ENCODE measurements at regions not wholly inside any gene's neighbourhood (a gene's known extent, or its start where the extent isn't known, plus 50 kb on each side); places are given as distances from the start of the nearest gene placed in this dataset.
"Not testable (repeated sequence)": the region's sequence is repeated elsewhere in the genome, so short reads cannot be mapped to it uniquely, and the experiment has no call there.

- Mint-ChIP-seq H3K4me1 (ENCODE audit: low read depth) (no peaks in the 10 kb centered on the region), H3K4me3 (no peak overlapping the region), H3K9me3 (ENCODE audit: insufficient read depth) (no peaks in the 10 kb centered on the region), H3K27me3 (ENCODE audit: low read depth) (peaks cover 6% of the 10 kb centered on the region), H3K36me3 (ENCODE audit: low read depth) (no peaks in the 10 kb centered on the region), H3K27ac (no peak overlapping the region)
- CTCF ChIA-PET, result interaction anchor here (2.3 to 3.0 kb wide), 2 partner anchors 119 to 128 kb away, joined by 10 to 25 read pairs; no protein-coding TSS in a partner anchor
- ATAC-seq (no peak), DNase-seq (no peak)
- POLR2A ChIA-PET, result no interaction called here
Observed at GRCh38 chr2:131801210-131801744, 273.6 kb downstream of the CCDC74A start.

- H3K27me3 Mint-ChIP-seq (ENCODE audit: low read depth); H3K27ac Mint-ChIP-seq; H3K4me1 Mint-ChIP-seq (ENCODE audit: low read depth); H3K9me3 Mint-ChIP-seq (ENCODE audit: insufficient read depth); POLR2A ChIA-PET; H3K36me3 Mint-ChIP-seq (ENCODE audit: low read depth): not testable (repeated sequence)
- CTCF ChIA-PET, result interaction anchor here (2.3 to 3.0 kb wide), 2 partner anchors 119 to 129 kb away, joined by 10 to 25 read pairs; no protein-coding TSS in a partner anchor
- ATAC-seq (peak; percentile 98), DNase-seq (peak; percentile 79)
- peak overlapping the region; percentile 63 for H3K4me3 Mint-ChIP-seq
Observed at GRCh38 chr2:131801745-131802350, 274.2 kb downstream of the CCDC74A start.

GRCh38 chr2:131802351-131802836 is 274.7 kb downstream of the CCDC74A start:
- H3K4me1 Mint-ChIP-seq (ENCODE audit: low read depth); H3K27ac Mint-ChIP-seq; H3K27me3 Mint-ChIP-seq (ENCODE audit: low read depth); H3K9me3 Mint-ChIP-seq (ENCODE audit: insufficient read depth); POLR2A ChIA-PET; H3K36me3 Mint-ChIP-seq (ENCODE audit: low read depth): not testable (repeated sequence)
- peak overlapping the region; percentile 63 for H3K4me3 Mint-ChIP-seq
- peak; percentile 57 for DNase-seq
- ATAC-seq, result peak; percentile 81
- CTCF ChIA-PET, result interaction anchor here (0.7 to 3.0 kb wide), 3 partner anchors 120 to 389 kb away, joined by 3 to 25 read pairs (median 10); no protein-coding TSS in a partner anchor

- H3K9me3 Mint-ChIP-seq (ENCODE audit: insufficient read depth); H3K27ac Mint-ChIP-seq; H3K36me3 Mint-ChIP-seq (ENCODE audit: low read depth); ATAC-seq; DNase-seq; H3K4me1 Mint-ChIP-seq (ENCODE audit: low read depth); POLR2A ChIA-PET; H3K4me3 Mint-ChIP-seq: not testable (repeated sequence)
- peaks cover 11% of the 10 kb centered on the region for H3K27me3 Mint-ChIP-seq (ENCODE audit: low read depth)
- CTCF ChIA-PET, result interaction anchor here (0.7 to 3.0 kb wide), 3 partner anchors 121 to 390 kb away, joined by 3 to 25 read pairs (median 10); no protein-coding TSS in a partner anchor
Observed at GRCh38 chr2:131803237-131803636, 275.5 kb downstream of the CCDC74A start.

DNA sequence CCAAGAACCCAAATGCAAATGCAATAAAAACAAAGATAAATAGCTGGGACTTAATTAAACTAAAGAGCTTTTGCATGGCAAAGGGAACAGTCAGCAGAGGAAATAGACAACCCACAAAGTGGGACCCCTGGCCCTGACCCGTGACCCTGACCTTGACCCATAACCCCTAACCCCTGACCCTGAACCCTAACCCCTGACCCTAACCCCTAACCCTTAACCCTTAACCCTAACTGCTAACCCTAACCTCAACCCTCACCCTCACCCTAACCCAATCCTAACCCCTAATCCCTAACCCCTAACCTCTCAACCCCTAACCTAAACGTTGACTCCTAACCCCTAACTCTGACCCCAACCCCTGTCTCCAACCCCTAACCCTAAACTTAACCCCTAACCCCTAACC is 284.9 kb downstream of the CCDC74A start:
- peaks cover 19% of the 10 kb centered on the region for H3K27me3 Mint-ChIP-seq (ENCODE audit: low read depth)
- ATAC-seq; DNase-seq; H3K4me3 Mint-ChIP-seq; H3K9me3 Mint-ChIP-seq (ENCODE audit: insufficient read depth); POLR2A ChIA-PET; H3K36me3 Mint-ChIP-seq (ENCODE audit: low read depth); H3K4me1 Mint-ChIP-seq (ENCODE audit: low read depth); H3K27ac Mint-ChIP-seq; CTCF ChIA-PET: not testable (repeated sequence)

DNA sequence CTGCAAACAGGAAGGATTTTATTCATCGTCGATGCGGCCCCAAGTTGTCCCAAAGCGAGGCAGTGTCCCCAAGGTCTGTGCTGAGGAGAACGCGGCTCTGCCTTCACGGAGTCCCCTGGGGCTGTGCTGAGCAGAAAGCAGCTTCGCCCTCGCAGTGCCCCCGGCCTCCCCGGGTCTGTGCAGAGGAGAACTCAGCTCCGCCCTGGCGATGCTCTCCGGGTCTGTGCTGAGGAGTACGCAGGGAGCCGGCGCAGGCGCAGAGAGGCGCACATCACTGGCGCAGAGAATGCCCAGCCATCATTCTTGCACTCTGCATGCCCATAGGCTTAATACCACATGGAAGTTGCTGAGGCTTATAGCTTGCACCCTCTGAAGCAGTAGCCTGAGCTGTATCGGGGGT is 285.7 kb downstream of the CCDC74A start:
- DNase-seq; CTCF ChIA-PET; POLR2A ChIA-PET; H3K27ac Mint-ChIP-seq; H3K9me3 Mint-ChIP-seq (ENCODE audit: insufficient read depth); ATAC-seq; H3K4me1 Mint-ChIP-seq (ENCODE audit: low read depth); H3K4me3 Mint-ChIP-seq; H3K36me3 Mint-ChIP-seq (ENCODE audit: low read depth): not testable (repeated sequence)
- peaks cover 14% of the 10 kb centered on the region for H3K27me3 Mint-ChIP-seq (ENCODE audit: low read depth)

DNA sequence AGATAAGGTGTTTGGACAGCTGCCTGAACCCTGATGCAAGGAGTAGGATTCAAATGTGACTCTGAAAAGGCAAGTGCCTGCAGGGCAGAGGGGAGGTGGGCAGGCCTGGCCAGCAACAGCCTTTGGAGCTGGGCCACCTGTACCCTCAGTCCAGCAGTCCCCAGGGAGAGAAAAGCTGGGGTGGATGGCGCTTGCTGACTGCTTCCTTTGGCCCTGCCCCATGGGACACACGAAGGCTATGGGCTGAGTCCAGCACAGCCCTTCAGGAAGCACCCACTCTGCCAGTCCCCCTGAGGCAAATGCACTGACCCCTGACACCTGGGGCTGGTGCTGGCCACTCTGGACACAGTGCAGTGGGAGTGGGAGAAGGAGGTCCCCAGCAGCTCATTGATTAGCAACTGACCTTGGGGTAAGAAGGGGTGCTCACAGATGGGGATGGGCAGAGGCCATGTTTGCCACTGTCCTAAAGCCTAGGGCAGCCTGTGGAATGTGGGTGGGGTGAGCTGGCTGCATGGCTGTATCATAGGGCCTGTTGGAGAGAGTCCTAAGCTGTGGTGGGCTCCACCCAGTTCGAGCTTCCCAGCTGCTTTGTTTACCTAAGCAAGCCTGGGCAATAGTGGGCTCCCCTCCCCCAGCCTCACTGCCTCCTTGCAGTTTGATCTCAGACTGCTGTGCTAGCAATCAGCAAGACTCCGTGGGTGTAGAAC is 290.7 kb downstream of the CCDC74A start:
- H3K27me3 Mint-ChIP-seq (ENCODE audit: low read depth); H3K36me3 Mint-ChIP-seq (ENCODE audit: low read depth); POLR2A ChIA-PET; ATAC-seq; H3K4me1 Mint-ChIP-seq (ENCODE audit: low read depth); H3K27ac Mint-ChIP-seq; CTCF ChIA-PET; DNase-seq; H3K9me3 Mint-ChIP-seq (ENCODE audit: insufficient read depth); H3K4me3 Mint-ChIP-seq: not testable (repeated sequence)

- CTCF ChIA-PET, result not testable (repeated sequence)
Observed at GRCh38 chr2:131822237-131822721, 294.6 kb downstream of the CCDC74A start.

DNA sequence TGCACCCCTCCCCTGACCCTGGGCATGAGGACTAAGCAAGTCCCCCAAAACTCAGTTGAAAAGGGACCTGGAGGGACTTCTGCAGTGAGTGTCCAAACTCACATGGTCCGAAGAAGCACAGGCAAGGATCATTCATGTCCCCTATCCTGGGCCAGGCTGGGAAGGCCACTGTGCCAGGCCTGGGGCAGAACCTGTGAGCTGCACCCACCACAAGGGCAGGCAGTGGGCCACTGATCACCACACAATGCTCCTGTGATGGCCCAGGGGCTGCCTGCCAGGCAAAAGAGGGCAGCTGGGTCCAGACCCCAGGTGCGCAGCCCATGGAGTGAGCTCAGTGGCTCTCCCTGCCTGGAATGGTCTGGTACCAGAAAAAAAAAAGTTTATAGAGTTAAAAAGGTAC is 295.4 kb downstream of the CCDC74A start:
- H3K36me3 Mint-ChIP-seq (ENCODE audit: low read depth); POLR2A ChIA-PET; H3K4me1 Mint-ChIP-seq (ENCODE audit: low read depth); DNase-seq; H3K27me3 Mint-ChIP-seq (ENCODE audit: low read depth); H3K4me3 Mint-ChIP-seq; H3K27ac Mint-ChIP-seq; ATAC-seq; CTCF ChIA-PET; H3K9me3 Mint-ChIP-seq (ENCODE audit: insufficient read depth): not testable (repeated sequence)

More at GRCh38 chr2:131822237-131822721, 294.6 kb downstream of the CCDC74A start:
- ATAC-seq; H3K4me1 Mint-ChIP-seq (ENCODE audit: low read depth); H3K4me3 Mint-ChIP-seq; H3K27ac Mint-ChIP-seq; H3K9me3 Mint-ChIP-seq (ENCODE audit: insufficient read depth); POLR2A ChIA-PET; DNase-seq; H3K27me3 Mint-ChIP-seq (ENCODE audit: low read depth); H3K36me3 Mint-ChIP-seq (ENCODE audit: low read depth): not testable (repeated sequence)

DNA sequence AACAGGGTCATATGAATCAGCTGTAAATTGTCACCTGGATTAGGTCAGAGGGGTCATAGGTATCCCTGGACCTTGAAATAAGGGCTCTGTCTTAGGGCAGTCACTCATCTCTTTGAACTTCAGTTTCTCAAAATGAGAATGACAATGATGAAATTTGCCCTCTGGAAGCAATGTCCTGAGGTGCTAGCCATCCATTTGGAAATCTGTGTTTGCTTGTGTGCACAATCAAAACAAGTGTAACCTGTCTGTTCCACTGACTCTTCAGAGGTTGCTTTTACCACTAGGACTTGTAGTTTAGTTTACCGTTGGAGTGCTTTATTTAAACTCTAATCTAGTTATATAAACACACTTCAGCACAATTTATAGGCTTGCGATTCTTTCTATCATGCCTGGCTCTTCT is 297.3 kb downstream of the CCDC74A start:
- H3K4me1 Mint-ChIP-seq (ENCODE audit: low read depth); H3K9me3 Mint-ChIP-seq (ENCODE audit: insufficient read depth); POLR2A ChIA-PET; CTCF ChIA-PET; ATAC-seq; H3K27ac Mint-ChIP-seq; H3K36me3 Mint-ChIP-seq (ENCODE audit: low read depth); DNase-seq; H3K4me3 Mint-ChIP-seq; H3K27me3 Mint-ChIP-seq (ENCODE audit: low read depth): not testable (repeated sequence)

DNA sequence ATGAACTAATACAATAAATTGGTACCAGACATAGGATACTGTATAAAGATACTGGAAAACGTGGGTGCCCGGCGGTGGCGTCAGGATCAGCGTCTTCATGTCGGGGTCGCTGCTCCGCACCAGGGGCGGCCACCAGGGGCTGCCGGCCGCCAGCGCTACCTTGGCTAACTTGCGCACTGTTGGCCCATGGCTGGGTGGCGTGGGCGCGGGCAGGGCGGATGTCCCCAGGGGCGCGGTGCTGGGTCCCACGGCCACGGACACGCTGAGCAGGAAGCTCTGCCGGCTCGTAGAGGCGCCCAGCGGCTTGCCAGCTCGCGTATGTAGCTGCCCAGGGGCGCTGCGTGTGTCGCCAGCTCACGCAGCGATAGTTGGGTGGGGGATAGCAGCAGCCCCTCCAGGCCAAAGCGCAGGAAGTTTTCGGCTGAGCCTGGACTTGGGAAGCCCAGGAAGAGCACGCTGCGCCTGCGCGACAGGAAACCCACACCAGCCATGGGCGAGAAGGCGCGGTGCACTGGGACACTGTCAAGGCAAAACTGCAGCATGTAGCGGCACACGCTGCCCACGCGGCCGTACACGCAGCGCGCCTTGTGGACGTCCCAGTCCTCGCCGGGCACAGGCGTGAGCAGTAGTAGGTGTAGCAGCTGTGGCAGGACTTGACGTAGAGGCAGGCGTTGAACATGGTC is 299.9 kb downstream of the CCDC74A start:
- Mint-ChIP-seq H3K9me3 (ENCODE audit: insufficient read depth) (no peaks in the 10 kb centered on the region), H3K4me3 (no peak overlapping the region), H3K36me3 (ENCODE audit: low read depth) (no peaks in the 10 kb centered on the region), H3K27me3 (ENCODE audit: low read depth) (no peaks in the 10 kb centered on the region), H3K4me1 (ENCODE audit: low read depth) (no peaks in the 10 kb centered on the region), H3K27ac (no peak overlapping the region)
- ChIA-PET CTCF (no interaction called here), POLR2A (no interaction called here)
- no peak for DNase-seq
- ATAC-seq, result no peak

DNA sequence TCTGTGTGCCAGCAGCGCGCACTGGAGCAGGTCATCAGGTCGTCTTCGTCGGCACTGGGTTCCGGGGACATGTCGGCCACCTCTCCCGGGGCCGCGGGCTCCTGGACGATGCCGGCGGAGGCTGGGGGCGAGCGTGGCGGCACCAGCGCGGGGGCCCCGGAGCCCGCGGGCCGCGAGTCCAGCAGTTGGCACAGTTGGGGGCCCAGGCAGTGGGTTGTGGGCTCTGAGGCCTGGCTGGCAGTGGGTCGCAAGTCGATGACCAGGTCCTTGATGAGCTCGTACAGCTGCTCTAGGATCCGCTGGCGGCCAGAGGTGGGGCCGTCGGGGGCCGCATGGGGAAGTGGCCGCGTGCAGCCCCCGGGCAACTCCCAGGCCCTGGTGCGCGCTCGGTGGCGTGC is 300.5 kb downstream of the CCDC74A start:
- Mint-ChIP-seq H3K36me3 (ENCODE audit: low read depth) (no peaks in the 10 kb centered on the region), H3K27me3 (ENCODE audit: low read depth) (no peaks in the 10 kb centered on the region), H3K4me3 (no peak overlapping the region), H3K9me3 (ENCODE audit: insufficient read depth) (no peaks in the 10 kb centered on the region), H3K27ac (no peak overlapping the region), H3K4me1 (ENCODE audit: low read depth) (no peaks in the 10 kb centered on the region)
- POLR2A ChIA-PET, result no interaction called here
- CTCF ChIA-PET, result no interaction called here
- DNase-seq (no peak), ATAC-seq (no peak)

Measured in activated CD8-positive, alpha-beta T cell treated with anti-CD3 and anti-CD28 coated beads, Interleukin-2, amount 10 ng/mL, durations not matched to agents 7 days and 5 days (primary cell).